ENCODE measurements at regions not wholly inside any gene's neighbourhood (a gene's known extent, or its start where the extent isn't known, plus 50 kb on each side); places are given as distances from the start of the nearest gene placed in this dataset.

DNA sequence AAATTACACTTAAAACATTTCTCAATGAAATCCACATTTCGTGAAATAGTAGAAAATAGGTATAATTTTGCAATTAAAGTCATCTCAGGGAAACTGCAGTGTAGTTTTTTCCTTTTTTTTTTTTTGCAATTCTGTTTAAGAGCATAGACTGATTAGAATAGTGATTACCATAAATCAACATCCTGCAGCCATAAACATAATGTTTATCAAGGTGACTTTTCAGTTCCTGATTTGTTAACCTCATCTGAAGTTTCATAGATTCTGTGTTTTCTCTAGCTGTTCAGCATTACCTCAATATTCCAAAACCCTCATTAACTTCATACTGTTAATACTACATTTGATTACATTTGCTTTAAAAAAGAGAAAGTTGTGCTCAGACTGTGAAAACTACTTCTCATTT lies 286.3 kb upstream of the DACH1 start:
- DNase-seq: no peak

DNA sequence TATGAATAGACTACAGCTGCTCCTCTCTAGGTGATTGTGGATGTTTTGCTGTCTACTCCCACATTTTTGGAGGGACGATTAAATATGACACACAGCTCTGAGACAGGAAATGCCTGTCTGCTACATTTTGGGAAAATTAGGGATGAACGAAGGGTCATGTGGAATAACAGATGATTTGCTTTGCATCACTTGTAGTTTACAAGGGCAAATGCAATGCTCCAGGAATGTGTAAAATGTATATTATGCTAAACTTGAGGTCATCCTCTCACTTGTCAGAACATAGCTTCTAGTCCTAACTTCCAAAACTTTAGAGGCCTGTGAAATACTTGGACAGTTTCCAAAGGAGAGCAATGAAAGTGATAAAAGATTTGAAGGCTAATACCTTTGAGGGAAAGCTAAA lies 284.2 kb upstream of the DACH1 start:
- no peak for DNase-seq

- DNase-seq: no peak
Observed at GRCh38 chr13:72150502-72150901, 283.5 kb upstream of the DACH1 start.

- no peak for DNase-seq
Observed at GRCh38 chr13:72149701-72150100, 282.7 kb upstream of the DACH1 start.

- DNase-seq: no peak
Observed at GRCh38 chr13:72146816-72147215, 279.8 kb upstream of the DACH1 start.

DNA sequence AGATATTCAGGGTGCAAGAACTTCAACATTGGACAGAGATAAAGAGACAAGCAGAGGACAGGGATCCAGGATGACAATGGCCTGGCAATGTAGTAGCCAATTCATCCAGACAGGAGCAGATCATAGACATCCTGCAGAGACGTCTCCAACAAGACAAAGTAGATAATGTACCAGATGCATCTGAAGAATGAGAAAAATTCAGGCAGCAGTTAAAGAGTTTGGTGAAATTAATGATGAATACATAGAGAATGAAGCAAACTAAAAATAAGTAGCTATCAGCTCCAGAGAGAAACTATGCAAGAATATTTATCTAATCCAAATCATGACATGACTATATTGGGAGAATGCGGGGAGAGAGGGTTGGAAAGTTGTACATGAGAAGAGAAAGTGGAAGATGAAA lies 278.4 kb upstream of the DACH1 start:
- no peak for DNase-seq

DNA sequence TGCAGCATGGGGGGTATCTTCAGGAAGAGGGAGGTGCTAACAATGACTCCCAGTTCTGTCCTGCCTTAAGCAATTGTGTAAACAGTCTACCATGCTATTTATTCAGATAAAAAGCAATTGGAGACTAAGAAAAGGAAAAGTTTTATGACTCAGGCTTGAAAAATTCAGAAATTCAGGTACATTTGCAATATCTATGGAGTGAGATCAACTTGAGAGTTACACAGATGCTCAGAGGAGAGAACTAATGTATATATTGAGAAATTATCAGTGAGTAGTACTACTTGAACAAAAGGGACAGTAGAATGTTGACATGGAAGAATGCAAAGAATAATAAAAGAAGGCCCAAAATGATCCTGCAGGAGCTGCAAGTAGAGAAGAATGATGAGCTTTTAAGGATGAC lies 277.6 kb upstream of the DACH1 start:
- no peak for DNase-seq

DNA sequence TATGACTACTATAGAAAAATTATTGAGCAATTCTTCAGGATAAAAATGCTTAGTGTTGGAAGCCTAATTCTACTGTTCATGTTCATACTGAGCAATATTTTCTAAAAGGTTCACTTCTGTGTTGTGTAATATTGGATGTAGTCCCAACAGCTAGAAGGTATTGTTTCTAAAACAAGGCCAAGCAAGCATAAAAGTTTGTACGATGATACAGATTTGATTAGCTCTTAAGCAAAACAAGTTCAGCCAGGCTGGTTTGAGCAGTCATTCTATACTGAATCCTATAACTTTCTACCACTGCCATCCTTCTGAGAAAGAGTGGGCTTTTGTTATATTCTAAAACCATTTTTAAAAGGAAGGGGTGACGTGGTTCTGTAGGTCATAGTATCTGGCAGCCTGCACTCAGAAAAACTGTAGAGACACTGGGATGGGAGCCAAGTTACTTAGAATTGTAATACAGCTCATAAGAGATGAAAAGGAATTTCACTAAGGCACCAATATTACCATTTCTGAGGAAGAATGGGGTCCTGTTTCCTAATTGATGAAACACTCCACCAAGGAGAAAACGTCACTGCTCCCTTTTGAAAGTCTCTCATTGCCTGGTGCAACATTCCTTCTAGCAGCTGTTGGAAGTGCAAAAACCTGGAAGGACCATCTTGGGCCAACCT lies 275.0 kb upstream of the DACH1 start:
- DNase-seq: no peak

DNA sequence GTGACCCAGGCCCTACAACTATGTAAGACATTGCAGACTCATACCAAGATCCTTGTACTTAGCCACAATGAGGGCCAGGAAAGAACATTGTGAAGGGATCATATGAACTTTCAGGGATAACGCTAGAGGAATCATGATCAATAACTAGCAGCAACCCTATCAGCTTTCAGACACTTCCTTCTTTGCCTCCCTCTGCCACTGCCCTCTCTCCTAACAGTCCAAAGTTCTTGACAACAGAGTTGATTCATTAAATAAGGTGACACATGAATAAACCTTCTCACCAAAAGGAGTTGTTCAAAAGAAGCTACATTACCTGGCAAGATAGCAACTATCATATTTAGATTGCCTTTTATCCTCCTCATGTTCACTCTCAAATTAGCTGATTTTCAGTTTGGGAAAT lies 272.2 kb upstream of the DACH1 start:
- DNase-seq: no peak

DNA sequence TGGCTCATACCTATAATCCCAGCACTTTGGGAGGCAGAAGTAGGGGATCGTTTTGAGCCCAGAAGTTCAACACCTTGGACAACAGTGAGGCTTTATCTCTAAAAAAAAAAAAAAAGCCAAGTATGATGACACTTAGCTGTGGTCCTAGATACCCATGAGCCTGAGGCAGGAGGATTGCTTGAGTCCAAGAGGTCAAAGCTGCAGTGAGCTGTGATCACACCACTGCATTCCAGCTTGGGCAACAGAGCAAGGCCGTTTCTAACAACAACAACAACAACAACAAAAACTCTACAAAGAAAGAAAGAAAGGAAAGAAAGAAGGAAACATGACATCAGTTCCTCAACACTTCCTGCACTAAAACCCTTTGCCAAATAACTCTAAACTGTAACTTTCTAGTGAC lies 265.1 kb upstream of the DACH1 start:
- no peak for DNase-seq

GRCh38 chr13:72129117-72129516 lies 262.1 kb upstream of the DACH1 start:
- no peak for DNase-seq

- no peak for DNase-seq
Observed at GRCh38 chr13:72127031-72127430, 260.0 kb upstream of the DACH1 start.

GRCh38 chr13:72126424-72126823 lies 259.4 kb upstream of the DACH1 start:
- DNase-seq: no peak

- no peak for DNase-seq
Observed at GRCh38 chr13:72125561-72125960, 258.6 kb upstream of the DACH1 start.

- DNase-seq: no peak
Observed at GRCh38 chr13:72122661-72123255, 255.8 kb upstream of the DACH1 start.

DNA sequence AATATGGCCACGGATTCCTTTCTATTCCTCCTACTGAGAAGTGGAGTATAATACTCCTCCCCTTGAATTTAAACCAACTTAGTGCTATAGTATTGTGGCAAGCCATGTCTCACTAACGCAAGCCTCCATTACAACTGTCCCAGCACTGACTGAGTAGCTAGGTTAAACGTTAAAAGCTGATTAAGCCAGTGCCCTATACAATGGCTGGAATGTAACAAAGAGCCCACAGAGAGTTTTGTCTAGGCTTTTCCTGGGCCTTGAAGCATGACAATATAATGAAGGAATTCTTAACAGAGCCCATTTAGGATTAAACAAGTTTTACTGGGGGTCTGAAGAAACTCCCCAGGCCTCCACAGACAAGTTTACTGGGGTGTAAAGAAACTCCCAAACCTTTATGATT lies 254.5 kb upstream of the DACH1 start:
- DNase-seq: no peak

GRCh38 chr13:72120632-72121031 lies 253.6 kb upstream of the DACH1 start:
- DNase-seq: no peak

DNA sequence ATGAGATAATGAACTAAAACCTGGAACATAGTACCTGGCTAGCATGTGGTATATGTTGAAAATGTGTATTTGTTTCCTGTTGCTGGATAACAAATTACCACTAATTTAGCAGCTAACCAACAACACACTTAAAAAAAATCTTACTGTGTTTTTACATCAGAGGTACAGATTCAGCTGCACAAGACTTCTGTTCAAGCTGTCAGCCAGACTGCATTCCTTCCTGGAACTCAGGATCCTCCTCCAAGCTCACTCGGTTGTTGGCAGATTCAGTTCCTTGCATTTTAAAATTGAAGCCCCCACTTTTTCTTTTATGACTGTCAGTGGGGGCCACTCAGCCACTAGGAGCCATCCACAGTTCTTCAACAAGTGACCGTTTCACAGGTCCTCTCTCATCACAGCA lies 246.9 kb upstream of the DACH1 start:
- no peak for DNase-seq

DNA sequence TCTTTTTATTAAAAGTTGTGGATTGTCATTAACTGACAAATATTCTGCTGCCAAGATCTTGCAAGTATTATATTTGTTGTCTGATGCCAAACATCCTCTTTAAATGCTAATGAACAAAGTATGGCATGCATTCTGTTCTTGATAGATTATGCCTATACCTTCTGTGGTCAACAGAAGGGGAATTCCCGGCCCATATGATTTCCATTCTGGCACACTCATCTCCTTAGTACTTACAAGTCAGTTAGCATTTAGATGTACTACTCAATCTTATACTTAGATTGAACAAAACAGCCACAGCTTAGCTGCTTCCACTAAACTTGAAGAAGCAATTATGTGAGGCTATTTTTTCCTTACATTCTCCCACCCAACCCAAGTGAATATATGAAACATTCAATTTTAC lies 246.1 kb upstream of the DACH1 start:
- no peak for DNase-seq

GRCh38 chr13:72112216-72112615 lies 245.2 kb upstream of the DACH1 start:
- DNase-seq: no peak

DNA sequence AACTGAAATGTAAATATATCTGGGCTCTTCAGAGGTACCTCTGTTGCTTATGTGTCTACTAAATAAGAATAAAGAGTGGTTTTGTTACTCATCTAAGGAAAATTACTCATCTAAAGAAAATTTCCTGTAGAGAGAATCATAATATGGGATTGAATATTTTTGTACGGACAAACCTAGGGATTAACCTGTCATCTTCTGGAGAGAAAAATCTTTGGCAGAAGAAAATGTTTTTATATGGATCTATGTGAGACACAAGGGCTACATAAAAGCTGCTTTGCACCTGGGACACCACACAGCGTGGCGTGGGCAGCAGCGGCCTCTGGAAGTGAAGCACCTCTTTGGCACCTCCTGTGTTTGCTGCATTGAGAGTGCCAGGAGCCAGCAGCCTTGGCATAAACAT lies 242.9 kb upstream of the DACH1 start:
- DNase-seq: no peak

DNA sequence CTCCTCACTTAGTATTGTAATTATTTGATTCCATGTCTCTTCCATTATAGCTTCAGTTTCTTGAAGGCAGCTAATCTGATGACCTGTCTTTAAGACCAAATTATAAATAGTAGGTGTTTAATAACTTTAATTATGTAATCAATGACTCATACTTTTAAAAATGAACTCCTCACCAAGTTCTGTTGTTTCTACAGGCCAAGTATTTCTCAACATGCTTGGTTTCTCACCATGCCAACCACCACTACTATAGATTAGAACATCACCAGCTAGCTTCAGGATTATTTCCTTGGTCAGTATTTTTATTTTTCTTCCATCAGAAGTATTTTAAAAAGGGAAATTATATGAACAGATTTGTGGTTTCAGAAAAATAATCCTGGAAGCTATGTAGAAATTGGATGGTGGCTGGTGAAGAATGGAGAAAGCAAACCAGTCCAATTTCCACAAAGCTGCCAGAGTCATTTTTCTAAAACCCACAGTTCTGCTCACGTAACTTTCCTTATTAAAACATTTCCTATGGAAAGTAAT lies 237.7 kb upstream of the DACH1 start:
- no peak for DNase-seq

DNA sequence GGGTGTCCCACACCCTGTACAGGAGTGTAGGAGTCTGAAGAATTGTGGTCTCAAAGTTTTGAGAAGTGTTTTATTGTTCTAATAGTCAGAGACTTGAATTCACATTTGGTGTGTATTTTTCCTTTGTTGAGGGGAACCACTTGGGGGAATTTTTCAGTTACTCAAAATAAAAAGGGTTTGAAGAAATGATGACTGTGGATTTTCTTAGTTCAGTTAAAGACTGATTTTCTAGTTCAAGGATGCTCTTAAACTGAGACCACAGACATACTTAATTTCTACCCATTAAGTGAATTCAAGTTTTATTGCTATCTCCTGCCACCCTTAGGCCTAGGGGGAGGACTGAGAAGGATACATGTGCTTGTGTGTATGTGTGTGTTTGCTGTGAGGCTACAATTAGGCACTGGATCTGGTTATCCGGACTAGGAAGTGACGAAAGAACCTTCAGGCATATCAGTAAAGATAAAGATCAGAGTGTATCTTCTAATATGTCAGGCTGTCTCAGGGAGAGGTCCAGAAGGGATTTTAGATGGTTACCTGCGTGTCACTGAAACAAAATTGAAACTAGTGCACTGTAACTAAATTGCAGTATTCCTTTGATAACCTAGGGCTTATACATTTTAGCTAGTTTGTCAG lies 234.9 kb upstream of the DACH1 start:
- DNase-seq: no peak

- DNase-seq: no peak
Observed at GRCh38 chr13:72100339-72100738, 233.3 kb upstream of the DACH1 start.

DNA sequence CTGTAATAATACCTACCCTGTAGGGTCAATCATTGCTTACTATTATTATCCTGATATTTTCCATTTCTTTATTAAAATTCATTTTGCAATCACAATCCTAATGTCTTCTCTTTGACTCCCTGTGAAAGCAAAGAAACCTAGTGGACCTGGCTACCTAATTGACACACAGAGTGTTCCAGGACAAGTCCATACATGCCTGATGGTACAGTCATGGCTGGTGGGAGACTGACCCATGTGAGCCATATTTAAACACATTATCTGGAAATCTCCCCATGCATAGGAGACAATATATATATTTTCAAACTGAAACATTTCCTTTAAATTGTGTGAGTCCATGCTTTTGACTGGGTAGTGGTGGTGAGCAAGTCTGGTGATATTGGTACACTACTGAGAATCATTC lies 230.6 kb upstream of the DACH1 start:
- DNase-seq: no peak
